H1 (cell line): ENCODE measurements at regions not wholly inside any gene's neighbourhood (a gene's known extent, or its start where the extent isn't known, plus 50 kb on each side); places are given as distances from the start of the nearest gene placed in this dataset.

ENCODE experiments used
- CBX8 ChIP-seq: fragments of 300-800, 300-1000 bp; sonication (generic); IDR thresholded peaks from 2 replicates; pipeline ENCODE4 v1.7.1; 2016; ENCODE audit warnings: low read depth, low read length, borderline replicate concordance
- CHD7 ChIP-seq: fragments of 300-600 bp; sonication (generic); IDR thresholded peaks from 2 replicates; pipeline ENCODE4 v1.7.1; 2012; ENCODE audit warnings: low read length, moderate library complexity, mild to moderate bottlenecking, inconsistent platforms; ENCODE audit not compliant: insufficient replicate concordance
- CTBP2 ChIP-seq: IDR thresholded peaks from 2 replicates; pipeline ENCODE4 v1.7.0; 2011; ENCODE audit warnings: borderline replicate concordance, mild to moderate bottlenecking, moderate library complexity, mixed read lengths, low read length; ENCODE audit not compliant: insufficient read depth, insufficient read length
- HDAC6 ChIP-seq: IDR thresholded peaks from one replicate; pipeline ENCODE4 v1.7.1; 2012; ENCODE audit warnings: low read depth, mild to moderate bottlenecking, inconsistent platforms, low read length, moderate library complexity
- KDM1A ChIP-seq: fragments of 200-600, 300-600 bp; sonication (generic); IDR thresholded peaks from 2 replicates; pipeline ENCODE4 v1.7.1; 2016; ENCODE audit warnings: mild to moderate bottlenecking, low read length, borderline replicate concordance
- POLR2A ChIP-seq, 2 experiments: IDR thresholded peaks; 1 replicate in 1 of 2; 2 replicates in 1 of 2; pipeline ENCODE4 v1.6.1; 2011; ENCODE audit warnings: low read depth in 2 of 2, low read length in 2 of 2, mild to moderate bottlenecking in 2 of 2; ENCODE audit errors: control extremely low read depth in 1 of 2
- RAD21 ChIP-seq, 2 experiments: IDR thresholded peaks in 1 of 2; conservative IDR thresholded peaks in 1 of 2; 2 replicates each; pipeline ENCODE4 v1.6.1; 2011; ENCODE audit warnings: low read depth in 2 of 2, low read length in 2 of 2, improper control_type of control experiment in 1 of 2, inconsistent platforms in 1 of 2, mild to moderate bottlenecking in 1 of 2, moderate library complexity in 1 of 2
- TBP ChIP-seq: IDR thresholded peaks from 2 replicates; pipeline ENCODE4 v1.6.1; 2011; ENCODE audit warnings: low read depth, low read length, improper control_type of control experiment

- TF ChIP-seq CHD7 (no peak), CBX8 (no peak), CTBP2 (no peak), HDAC6 (no peak), TBP (no peak), POLR2A (IDR thresholded peaks at IDR 0.05; ENCODE audit: control extremely low read depth in 1 of 2, low read depth in 2 of 2, low read length in 2 of 2) (no peak), RAD21 (IDR thresholded peaks at IDR 0.05 in 1 of 2, conservative IDR thresholded peaks at IDR 0.05 in 1 of 2; ENCODE audit: low read depth in 2 of 2, low read length in 2 of 2) (no peak), KDM1A (no peak)
- TF ChIP-seq, all 59 proteins: peak for 0
Measured at GRCh38 chr7:25933921-25934320, 218.1 kb upstream of the NFE2L3 start (continued).
